T-helper 1 cell (primary cell): ENCODE measurements at regions not wholly inside any gene's neighbourhood (a gene's known extent, or its start where the extent isn't known, plus 50 kb on each side); places are given as distances from the start of the nearest gene placed in this dataset.

Source experiments
- DNase-seq, 5 donors: peaks; one replicate each; pipeline ENCODE4 v3.0.0-alpha.2; 2012 to 2020

GRCh38 chr2:128786741-128787478 is 468.2 kb upstream of the HS6ST1 start:
- no peak for DNase-seq

- no peak for DNase-seq
Observed at GRCh38 chr2:128787616-128788015, 468.9 kb upstream of the HS6ST1 start.

GRCh38 chr2:128788636-128789220 is 470.1 kb upstream of the HS6ST1 start:
- no peak for DNase-seq

- no peak for DNase-seq
Observed at GRCh38 chr2:128789221-128789620, 470.6 kb upstream of the HS6ST1 start.

GRCh38 chr2:128789776-128790455 is 471.2 kb upstream of the HS6ST1 start:
- DNase-seq: no peak

DNA sequence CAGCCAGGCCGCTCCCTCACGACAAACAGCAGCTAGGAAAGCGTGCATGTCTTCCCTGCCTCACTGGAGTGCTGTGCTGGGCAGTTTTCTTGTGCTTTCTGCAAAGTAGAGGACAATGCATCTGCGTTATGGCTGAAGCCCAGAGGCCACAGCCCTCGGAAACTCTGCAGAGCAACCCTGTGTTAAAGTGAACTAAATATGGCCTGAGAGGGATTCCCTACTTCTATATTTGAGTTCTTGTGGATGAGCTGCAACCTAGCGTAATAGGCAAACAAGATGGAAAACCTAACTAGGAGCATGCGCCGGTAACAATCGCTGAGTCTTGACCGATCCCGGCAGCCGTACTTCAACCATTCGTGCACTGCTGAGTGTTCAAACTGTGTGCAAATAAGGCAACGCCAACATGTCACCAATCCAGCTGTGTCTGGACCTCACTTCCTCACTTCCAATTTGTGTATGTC is 471.9 kb upstream of the HS6ST1 start:
- no peak for DNase-seq

- no peak for DNase-seq
Observed at GRCh38 chr2:128791120-128791984, 472.7 kb upstream of the HS6ST1 start.

DNA sequence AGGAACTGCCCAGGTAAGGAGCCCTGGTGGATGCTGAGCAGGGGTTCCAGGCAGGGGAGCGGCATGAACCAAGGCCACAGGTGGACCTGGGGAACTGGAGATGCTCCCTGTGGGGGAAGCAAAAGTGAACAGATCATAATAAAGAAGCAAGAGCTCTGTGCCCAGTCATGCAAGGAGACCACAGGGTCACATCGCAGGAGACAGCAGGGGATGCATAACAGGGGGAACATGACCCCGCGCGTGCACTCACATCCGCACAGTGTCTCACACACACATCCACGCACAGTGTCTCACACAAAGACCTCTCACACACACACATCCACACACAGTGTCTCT is 473.3 kb upstream of the HS6ST1 start:
- DNase-seq: no peak

DNA sequence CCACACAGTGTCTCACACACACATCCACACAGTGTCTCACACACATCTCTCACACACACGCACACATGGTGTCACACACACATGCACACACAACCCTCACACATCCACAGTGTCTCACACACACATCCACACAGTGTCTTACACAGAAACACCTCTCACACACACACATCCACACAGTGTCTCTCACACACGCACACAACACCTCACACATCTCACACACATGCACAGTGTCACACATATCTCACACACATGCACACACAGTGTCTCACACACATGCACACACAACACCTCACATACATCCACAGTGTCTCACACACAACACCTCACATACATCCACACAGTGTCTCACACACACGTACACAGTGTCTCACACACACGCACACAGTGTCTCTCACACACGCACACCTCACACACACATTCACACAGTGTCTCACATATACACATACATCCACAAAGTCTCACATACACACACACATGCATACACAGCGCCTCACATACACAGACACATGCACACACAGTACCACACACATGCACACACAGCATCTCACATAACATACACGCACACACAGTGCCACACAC is 473.9 kb upstream of the HS6ST1 start:
- no peak for DNase-seq

DNA sequence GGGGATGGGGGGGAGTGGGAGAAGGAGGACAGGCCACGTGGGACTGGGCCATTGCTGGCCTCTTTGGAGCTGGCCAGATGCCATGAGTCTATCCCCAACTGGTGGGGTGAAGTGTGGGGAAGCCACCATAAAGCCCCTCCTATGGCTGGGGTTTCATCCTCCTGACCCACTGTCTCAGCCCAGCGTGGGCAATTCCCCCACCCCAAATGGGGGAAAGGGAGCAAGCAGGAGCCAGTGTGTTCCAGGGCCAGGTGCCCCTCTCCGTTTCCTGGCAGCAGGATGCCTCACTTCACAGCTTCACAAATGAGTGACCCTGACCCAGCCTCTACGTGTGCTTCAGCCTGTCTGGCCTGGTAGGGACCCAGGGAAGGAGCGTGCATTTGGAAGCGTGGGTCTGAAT is 474.7 kb upstream of the HS6ST1 start:
- DNase-seq: no peak

- DNase-seq: no peak
Observed at GRCh38 chr2:128794285-128794684, 475.6 kb upstream of the HS6ST1 start.

- DNase-seq: no peak
Observed at GRCh38 chr2:128796321-128796720, 477.7 kb upstream of the HS6ST1 start.

- no peak for DNase-seq
Observed at GRCh38 chr2:128797092-128797491, 478.4 kb upstream of the HS6ST1 start.

DNA sequence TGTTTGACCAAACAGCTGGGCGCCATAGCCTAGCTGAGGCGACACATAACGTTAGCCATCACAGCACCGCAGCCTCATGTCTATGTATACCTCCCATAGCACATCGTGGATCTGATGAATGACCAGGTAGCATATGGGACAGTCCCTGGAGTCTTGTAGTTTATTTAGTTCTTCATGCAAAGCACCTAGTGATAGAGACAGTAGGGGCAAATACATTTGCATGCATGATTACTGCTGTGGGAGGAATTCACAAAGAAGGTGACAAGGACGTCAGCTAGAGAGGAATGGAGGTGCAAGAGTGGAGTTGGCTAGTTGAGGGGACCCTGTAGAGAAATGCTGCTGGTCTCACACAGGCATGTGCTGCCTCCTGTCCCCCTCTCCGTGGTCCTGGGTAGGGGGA is 478.9 kb upstream of the HS6ST1 start:
- DNase-seq: no peak

- DNase-seq: no peak
Observed at GRCh38 chr2:128797937-128798336, 479.3 kb upstream of the HS6ST1 start.

GRCh38 chr2:128798502-128799283 is 480.0 kb upstream of the HS6ST1 start:
- no peak for DNase-seq

GRCh38 chr2:128799284-128799552 is 480.6 kb upstream of the HS6ST1 start:
- no peak for DNase-seq

DNA sequence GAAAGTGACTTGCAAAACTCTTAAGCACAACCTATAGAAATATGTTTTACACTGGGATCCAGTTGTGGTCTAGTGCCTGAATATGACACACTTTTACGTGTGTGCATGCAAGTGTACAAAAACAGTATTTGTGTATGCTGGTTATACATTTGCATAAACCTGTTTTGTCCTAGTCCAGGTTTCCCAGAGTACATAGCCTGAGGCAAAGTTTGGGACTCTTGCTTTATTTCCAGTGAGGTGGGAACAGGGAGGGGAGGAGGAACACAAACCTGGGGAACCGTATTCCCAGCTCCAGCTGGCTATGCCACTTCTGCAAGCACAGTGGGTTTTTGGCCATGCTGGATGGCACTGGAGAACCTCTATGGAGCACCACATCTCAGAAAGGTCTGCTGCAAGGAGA is 481.1 kb upstream of the HS6ST1 start:
- DNase-seq: no peak

DNA sequence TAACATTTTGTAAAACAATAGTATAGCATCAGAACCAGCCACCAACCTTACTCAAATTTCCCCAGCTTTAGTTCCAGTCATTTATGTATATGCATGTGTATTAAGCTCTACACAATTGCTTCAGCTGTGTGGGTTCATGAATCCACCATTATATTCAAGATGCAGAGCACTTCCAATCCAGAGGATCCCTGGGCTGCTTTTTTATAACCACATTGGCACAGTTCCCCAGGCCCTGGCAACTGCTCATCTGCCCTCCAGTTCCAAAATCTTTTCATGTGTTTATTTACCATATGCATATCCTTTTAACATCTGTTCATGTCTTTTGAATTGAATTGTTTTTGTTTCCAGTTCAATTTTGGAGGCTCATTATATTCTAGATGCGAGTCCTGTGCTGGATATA is 482.9 kb upstream of the HS6ST1 start:
- DNase-seq: no peak

DNA sequence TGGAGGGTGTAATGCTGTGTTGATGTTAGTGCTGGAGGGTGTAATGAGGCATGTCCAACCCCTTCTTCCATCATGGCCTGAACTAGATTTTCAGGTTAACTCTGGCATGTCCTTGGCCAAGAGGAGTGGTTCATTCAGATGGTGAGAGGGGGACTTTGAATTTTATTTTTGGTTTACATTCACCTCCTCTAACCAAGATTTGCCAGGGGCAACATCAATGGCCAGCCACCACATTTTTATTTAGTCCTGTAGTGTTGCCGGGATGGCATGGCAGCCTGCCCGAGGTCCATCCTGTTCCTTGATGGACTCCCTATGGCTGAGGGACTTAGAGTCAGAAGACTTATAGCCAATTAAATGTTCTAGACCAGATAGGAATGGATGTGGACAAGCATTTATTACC is 484.6 kb upstream of the HS6ST1 start:
- no peak for DNase-seq

- no peak for DNase-seq
Observed at GRCh38 chr2:128805237-128805636, 486.6 kb upstream of the HS6ST1 start.

DNA sequence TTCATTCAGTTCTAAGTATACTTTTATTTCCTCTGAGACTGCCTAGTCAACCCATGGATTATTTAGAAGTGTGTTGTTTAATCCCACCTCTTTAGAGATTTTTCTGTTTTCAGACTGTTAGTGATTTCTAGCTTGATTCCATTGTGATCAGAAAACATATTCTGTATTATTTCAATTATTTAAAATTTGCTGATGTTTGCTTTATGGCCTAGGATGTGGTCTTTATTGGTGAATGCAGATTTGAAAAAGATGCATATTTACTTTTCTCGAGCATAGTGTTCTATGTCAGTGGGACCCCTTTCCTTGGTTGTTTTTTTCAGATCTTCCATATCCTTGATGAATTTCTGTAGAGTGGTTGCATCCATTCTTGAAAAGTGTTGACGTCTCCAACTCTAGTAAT is 487.2 kb upstream of the HS6ST1 start:
- no peak for DNase-seq
